Endothelial cell of umbilical vein (primary cell): ENCODE measurements at regions not wholly inside any gene's neighbourhood (a gene's known extent, or its start where the extent isn't known, plus 50 kb on each side); places are given as distances from the start of the nearest gene placed in this dataset.

Experiments
- BruUV-seq: library from RNA; stranded (reverse); fragments of 400-500 nt; replicated peaks from 2 replicates; lab custom pipeline; 2021; lab: Mats Ljungman, UMichigan
- CTCF ChIA-PET: fragments of 300-600, 350-600 bp; sonication (Branson Sonifier 250); formaldehyde crosslinking; loops from one replicate; lab custom pipeline; 2021; ENCODE audit warnings: antibody characterized with exemption, inconsistent platforms; lab: Charles Lee
- POLR2A ChIA-PET: fragments of 300-600, 350-600 bp; sonication (Branson Sonifier 250); formaldehyde crosslinking; loops from one replicate; lab custom pipeline; 2021; ENCODE audit warnings: antibody characterized with exemption, inconsistent platforms; lab: Charles Lee
- DNase-seq: peaks from one replicate; pipeline ENCODE4 v3.0.0-alpha.2; 2011; ENCODE audit warnings: low read depth, low spot score
- FAIRE-seq: peaks from 2 replicates; lab custom pipeline; 2011; peaks lifted over from hg19 to GRCh38; lab: Jason Lieb, UNC
- H2AFZ ChIP-seq: 2 replicates; pipeline ENCODE4 v1.6.0; 2012; ENCODE audit warnings: low read depth, low read length, control low read depth, inconsistent platforms
- H3K27ac ChIP-seq: 2 replicates; pipeline ENCODE4 v1.5.1; 2011; ENCODE audit warnings: low read depth, mild to moderate bottlenecking, control low read depth, low read length, moderate library complexity; ENCODE audit not compliant: insufficient read depth
- H3K27me3 ChIP-seq, 2 experiments: 2 replicates each; pipeline versions ENCODE4 v1.6.0 to v1.6.1; 2011; ENCODE audit warnings: low read length in 2 of 2, mixed read lengths in 1 of 2; ENCODE audit not compliant: control insufficient read depth in 2 of 2, insufficient read depth in 2 of 2
- H3K36me3 ChIP-seq, 2 experiments: 2 replicates in 1 of 2; 3 replicates in 1 of 2; pipeline ENCODE4 v1.5.1; 2011; ENCODE audit warnings: low read length in 2 of 2, mild to moderate bottlenecking in 1 of 2, moderate library complexity in 1 of 2; ENCODE audit not compliant: control insufficient read depth in 2 of 2, insufficient read depth in 2 of 2; ENCODE audit errors: extremely low read depth in 1 of 2
- H3K4me1 ChIP-seq: 3 replicates; pipeline ENCODE4 v1.5.1; 2011; ENCODE audit warnings: mild to moderate bottlenecking, low read length; ENCODE audit not compliant: control insufficient read depth, insufficient read depth; ENCODE audit errors: extremely low read depth
- H3K4me2 ChIP-seq: 2 replicates; pipeline ENCODE4 v1.6.1; 2011; ENCODE audit warnings: low read length, control low read depth, mixed read lengths; ENCODE audit not compliant: insufficient read depth
- H3K4me3 ChIP-seq, 3 experiments: fragments of 200-600 bp in 1 of 3; sonication (generic), shearing (Covaris generic) in 1 of 3; replicated peaks in 1 of 3; 2 replicates each; pipeline ENCODE4 v1.5.1; 2011 to 2016; ENCODE audit warnings: control low read depth in 3 of 3, low read length in 3 of 3, mild to moderate bottlenecking in 2 of 3, inconsistent platforms in 1 of 3, low read depth in 1 of 3, moderate library complexity in 1 of 3; ENCODE audit not compliant: insufficient read depth in 1 of 3
- H3K79me2 ChIP-seq: 2 replicates; pipeline ENCODE4 v1.6.0; 2012; ENCODE audit warnings: low read length, inconsistent platforms; ENCODE audit not compliant: control insufficient read depth, insufficient read depth
- H3K9ac ChIP-seq: replicated peaks from 2 replicates; pipeline ENCODE3; 2011; ENCODE audit warnings: low read length, control low read depth; ENCODE audit not compliant: insufficient read depth; ENCODE audit errors: extremely low read depth
- H3K9me1 ChIP-seq: replicated peaks from 3 replicates; pipeline ENCODE4 v1.6.0; 2011; ENCODE audit warnings: mild to moderate bottlenecking, low read length; ENCODE audit not compliant: control insufficient read depth, insufficient read depth; ENCODE audit errors: extremely low read depth
- H3K9me3 ChIP-seq: replicated peaks from 2 replicates; pipeline ENCODE4 v1.5.1; 2012; ENCODE audit warnings: low read length, inconsistent platforms; ENCODE audit not compliant: control insufficient read depth, insufficient read depth
- H4K20me1 ChIP-seq: replicated peaks from 2 replicates; pipeline ENCODE3; 2011; ENCODE audit warnings: mild to moderate bottlenecking, low read length; ENCODE audit not compliant: control insufficient read depth, insufficient read depth; ENCODE audit errors: extremely low read depth
- EZH2 ChIP-seq: IDR thresholded peaks from 2 replicates; pipeline ENCODE4 v1.6.1; 2012; ENCODE audit warnings: borderline replicate concordance, low read depth, mild to moderate bottlenecking, moderate library complexity, low read length, inconsistent platforms; ENCODE audit not compliant: severe bottlenecking
- FOS ChIP-seq: IDR thresholded peaks from 2 replicates; pipeline ENCODE4 v1.6.1; 2011; ENCODE audit warnings: mild to moderate bottlenecking, low read length, moderate library complexity, borderline replicate concordance; ENCODE audit not compliant: insufficient read depth
- GATA2 ChIP-seq: IDR thresholded peaks from 2 replicates; pipeline ENCODE4 v1.7.0; 2011; ENCODE audit warnings: low read depth, mild to moderate bottlenecking, moderate library complexity, mixed read lengths, low read length; ENCODE audit not compliant: insufficient read length, insufficient read depth
- POLR2A ChIP-seq: IDR thresholded peaks from 2 replicates; pipeline ENCODE4 v1.6.1; 2012; ENCODE audit warnings: low read depth, mild to moderate bottlenecking, control low read depth, low read length
- dilution Hi-C: fragments of 300-500 bp; cut with MboI; formaldehyde crosslinking; loops from one replicate; pipeline ENCODE4 v1.15.0; 2019; ENCODE audit warnings: low sequenced_read_pairs; ENCODE audit not compliant: extremely low pct_ligation_motif_present
- intact Hi-C: fragments of 100-400 bp; cut with micrococcal nuclease; formaldehyde crosslinking; loops from one replicate; pipeline ENCODE4 v1.10.0; 2022
- TF ChIP-seq, protein P1 (sequence below), 2 donors: IDR thresholded peaks; 1 replicate in 1 of 2; 2 replicates in 1 of 2; pipeline ENCODE4 v1.5.1; 2011; ENCODE audit warnings: low read length in 2 of 2, mild to moderate bottlenecking in 2 of 2, moderate library complexity in 2 of 2, control low read depth in 1 of 2, inconsistent platforms in 1 of 2, low read depth in 1 of 2; ENCODE audit not compliant: insufficient read depth in 1 of 2; ENCODE audit errors: extremely low read depth in 1 of 2
- TF ChIP-seq, protein P2 (sequence below): IDR thresholded peaks from 2 replicates; pipeline ENCODE4 v1.6.1; 2011; ENCODE audit not compliant: insufficient read depth, insufficient read length

DNA sequence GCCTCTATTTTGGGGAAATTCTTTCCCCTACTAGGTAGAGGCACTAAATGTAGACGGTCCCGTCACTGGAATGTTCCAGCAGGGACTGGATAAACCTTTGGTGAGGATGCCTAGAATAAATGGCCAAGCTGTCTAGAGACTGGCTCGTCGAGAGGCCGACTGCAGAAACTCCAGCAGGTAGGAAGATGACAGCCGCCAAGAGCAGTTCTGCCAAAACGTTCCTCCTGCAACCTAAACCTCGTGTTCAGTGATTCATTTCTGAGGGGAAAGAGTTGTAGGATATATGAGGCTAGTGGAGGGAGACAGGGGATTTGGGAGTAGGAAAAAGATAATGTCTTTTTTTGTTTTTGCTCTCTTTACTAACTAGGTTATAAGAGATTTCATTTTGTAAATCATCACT is 184.7 kb upstream of the GDF10 start:
- Histone ChIP-seq H2AFZ (no peak overlapping the region), H3K4me1 (no peaks in the 10 kb centered on the region), H3K27me3 (no peaks in the 10 kb centered on the region), H4K20me1 (no peaks in the 10 kb centered on the region), H3K9me1 (no peaks in the 10 kb centered on the region), H3K4me2 (no peak overlapping the region), H3K27ac (no peak overlapping the region), H3K79me2 (no peaks in the 10 kb centered on the region), H3K36me3 (no peaks in the 10 kb centered on the region), H3K9ac (no peak overlapping the region), H3K9me3 (no peaks in the 10 kb centered on the region), H3K4me3 (no peak overlapping the region)
- BruUV-seq, result no TSS peak
- ChIA-PET CTCF (no interaction called here), POLR2A (no interaction called here)
- TF ChIP-seq, protein P1, sequence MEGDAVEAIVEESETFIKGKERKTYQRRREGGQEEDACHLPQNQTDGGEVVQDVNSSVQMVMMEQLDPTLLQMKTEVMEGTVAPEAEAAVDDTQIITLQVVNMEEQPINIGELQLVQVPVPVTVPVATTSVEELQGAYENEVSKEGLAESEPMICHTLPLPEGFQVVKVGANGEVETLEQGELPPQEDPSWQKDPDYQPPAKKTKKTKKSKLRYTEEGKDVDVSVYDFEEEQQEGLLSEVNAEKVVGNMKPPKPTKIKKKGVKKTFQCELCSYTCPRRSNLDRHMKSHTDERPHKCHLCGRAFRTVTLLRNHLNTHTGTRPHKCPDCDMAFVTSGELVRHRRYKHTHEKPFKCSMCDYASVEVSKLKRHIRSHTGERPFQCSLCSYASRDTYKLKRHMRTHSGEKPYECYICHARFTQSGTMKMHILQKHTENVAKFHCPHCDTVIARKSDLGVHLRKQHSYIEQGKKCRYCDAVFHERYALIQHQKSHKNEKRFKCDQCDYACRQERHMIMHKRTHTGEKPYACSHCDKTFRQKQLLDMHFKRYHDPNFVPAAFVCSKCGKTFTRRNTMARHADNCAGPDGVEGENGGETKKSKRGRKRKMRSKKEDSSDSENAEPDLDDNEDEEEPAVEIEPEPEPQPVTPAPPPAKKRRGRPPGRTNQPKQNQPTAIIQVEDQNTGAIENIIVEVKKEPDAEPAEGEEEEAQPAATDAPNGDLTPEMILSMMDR (IDR thresholded peaks at IDR 0.05; ENCODE audit: extremely low read depth in 1 of 2, insufficient read depth in 1 of 2, low read depth in 1 of 2, low read length in 2 of 2), result no peak
- no peak for TF ChIP-seq FOS
- TF ChIP-seq EZH2, result no peak
- no peak for TF ChIP-seq POLR2A
- intact Hi-C loops (no loop called here), dilution Hi-C loops (no loop called here)
- no peak for DNase-seq
- FAIRE-seq, result no peak

DNA sequence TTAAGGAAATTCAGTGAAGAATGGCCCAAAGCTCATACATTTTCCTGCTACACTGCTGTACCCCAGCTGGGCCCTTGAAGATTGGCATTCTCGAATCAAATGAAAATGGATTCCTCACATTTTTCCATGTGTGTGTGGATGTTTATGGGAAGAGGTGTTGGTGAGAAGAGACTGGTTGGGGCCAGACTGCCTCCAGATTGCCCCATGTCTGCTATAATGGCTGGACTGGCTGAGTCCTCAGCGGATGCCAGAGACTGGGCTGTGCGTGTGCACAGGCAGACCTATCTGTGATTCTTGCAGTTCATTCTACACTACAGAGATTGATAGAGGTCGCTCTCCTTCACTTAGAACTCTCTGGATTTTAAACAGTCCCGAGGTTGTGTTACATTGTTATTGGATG is 183.6 kb upstream of the GDF10 start:
- H3K4me2 ChIP-seq, result no peak overlapping the region
- ChIA-PET POLR2A (no interaction called here), CTCF (no interaction called here)
- no peak for TF ChIP-seq FOS
- TF ChIP-seq, protein P2, sequence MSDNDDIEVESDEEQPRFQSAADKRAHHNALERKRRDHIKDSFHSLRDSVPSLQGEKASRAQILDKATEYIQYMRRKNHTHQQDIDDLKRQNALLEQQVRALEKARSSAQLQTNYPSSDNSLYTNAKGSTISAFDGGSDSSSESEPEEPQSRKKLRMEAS, result no peak
- TF ChIP-seq GATA2, result no peak
- H3K79me2 ChIP-seq, result no peaks in the 10 kb centered on the region
- H3K36me3 ChIP-seq, result no peaks in the 10 kb centered on the region
- H3K9me3 ChIP-seq, result no peaks in the 10 kb centered on the region
- H3K9me1 ChIP-seq, result no peaks in the 10 kb centered on the region
- H3K4me1 ChIP-seq, result no peaks in the 10 kb centered on the region
- no peak overlapping the region for H3K9ac ChIP-seq
- H2AFZ ChIP-seq, result no peak overlapping the region
- H3K4me3 ChIP-seq, result no peak overlapping the region
- H3K27ac ChIP-seq, result no peak overlapping the region
- no peak for FAIRE-seq
- intact Hi-C loops (no loop called here), dilution Hi-C loops (no loop called here)
- no TSS peak for BruUV-seq
- H3K27me3 ChIP-seq, result no peaks in the 10 kb centered on the region
- no peaks in the 10 kb centered on the region for H4K20me1 ChIP-seq
- no peak for DNase-seq
